ENCODE measurements at regions not wholly inside any gene's neighbourhood (a gene's known extent, or its start where the extent isn't known, plus 50 kb on each side); places are given as distances from the start of the nearest gene placed in this dataset.

- TF ChIP-seq CHD7 (IDR thresholded peaks at IDR 0.05; ENCODE audit: insufficient replicate concordance, low read length), result peak; percentile 36
- 0 out of 2 replicates have a peak, but pooled peaks have one; percentile 31 for TF ChIP-seq BACH1 (IDR thresholded peaks at IDR 0.05; ENCODE audit: low read length)
- 0 out of 2 replicates have a peak, but pooled peaks have one; percentile 9 for TF ChIP-seq EGR1 (IDR thresholded peaks at IDR 0.05; ENCODE audit: borderline replicate concordance, low read depth, low read length)
These were observed 56.3 kb upstream of the ACVR1C start (continued) for GRCh38 chr2:157684940-157685466.

Data from H1 (cell line).